Panc1 (cell line): ENCODE measurements at regions not wholly inside any gene's neighbourhood (a gene's known extent, or its start where the extent isn't known, plus 50 kb on each side); places are given as distances from the start of the nearest gene placed in this dataset.

Source experiments
- ATAC-seq: fragments of 200-7000 bp; cut with Tn5 transposase; 2 replicates; pipeline ENCODE4 v1.9.1; 2020; ENCODE audit warnings: mild to moderate bottlenecking, moderate library complexity
- BruUV-seq: library from RNA; stranded (reverse); fragments of 400-500 nt; replicated peaks from 2 replicates; lab custom pipeline; 2021; lab: Mats Ljungman, UMichigan
- CTCF ChIA-PET: fragments of 300-600 bp; sonication (Branson Sonifier 250); formaldehyde crosslinking; loops from one replicate; lab custom pipeline; 2022; ENCODE audit warnings: antibody characterized with exemption; lab: Charles Lee
- POLR2A ChIA-PET: fragments of 300-600 bp; sonication (Branson Sonifier 250); formaldehyde crosslinking; loops from one replicate; lab custom pipeline; 2022; ENCODE audit warnings: antibody characterized with exemption; lab: Charles Lee
- DNase-seq: peaks from one replicate; pipeline ENCODE4 v3.0.0-alpha.2; 2010; ENCODE audit warnings: low read depth, low spot score
- H3K27ac ChIP-seq: 2 replicates; pipeline ENCODE4 v1.5.1; 2011; ENCODE audit warnings: mild to moderate bottlenecking, low read length, inconsistent platforms
- H3K27me3 ChIP-seq: fragments of 200-500 bp; sonication (Bioruptor generic); 2 replicates; pipeline ENCODE4 v1.6.0; 2014; ENCODE audit warnings: low read length, inconsistent platforms; ENCODE audit not compliant: control insufficient read depth, insufficient read depth
- H3K36me3 ChIP-seq: fragments of 200-500 bp; sonication (Bioruptor generic); 2 replicates; pipeline ENCODE4 v1.5.1; 2014; ENCODE audit warnings: inconsistent platforms, mild to moderate bottlenecking, low read length, moderate library complexity; ENCODE audit not compliant: control insufficient read depth, insufficient read depth
- H3K4me1 ChIP-seq: 2 replicates; pipeline ENCODE4 v1.5.1; 2011; ENCODE audit warnings: inconsistent platforms, mild to moderate bottlenecking, low read length, moderate library complexity; ENCODE audit not compliant: control insufficient read depth, insufficient read depth
- H3K4me3 ChIP-seq, 2 experiments: 2 replicates each; pipeline ENCODE4 v1.5.1; 2011 to 2012; ENCODE audit warnings: low read depth in 2 of 2, low read length in 2 of 2, mild to moderate bottlenecking in 2 of 2, inconsistent platforms in 1 of 2, moderate library complexity in 1 of 2
- H3K9me3 ChIP-seq: fragments of 200-500 bp; sonication (Bioruptor generic); 2 replicates; pipeline ENCODE4 v1.5.1; 2014; ENCODE audit warnings: low read depth, mild to moderate bottlenecking, inconsistent platforms, low read length, moderate library complexity; ENCODE audit not compliant: control insufficient read depth, insufficient read depth
- CTCF ChIP-seq: fragments of 450-650 bp; IDR thresholded peaks from 2 replicates; pipeline ENCODE4 v1.5.1; 2017; ENCODE audit warnings: mild to moderate bottlenecking
- POLR2AphosphoS5 ChIP-seq: IDR thresholded peaks from 2 replicates; pipeline ENCODE4 v1.6.1; 2012; ENCODE audit warnings: mild to moderate bottlenecking, low read depth, low read length, moderate library complexity
- REST ChIP-seq, 2 experiments: IDR thresholded peaks; 2 replicates each; pipeline ENCODE4 v1.6.1; 2011 to 2012; ENCODE audit warnings: low read depth in 2 of 2, control low read depth in 1 of 2, low read length in 1 of 2, mild to moderate bottlenecking in 1 of 2, moderate library complexity in 1 of 2; ENCODE audit not compliant: insufficient read depth in 1 of 2
- SIN3A ChIP-seq: IDR thresholded peaks from 2 replicates; pipeline ENCODE4 v1.6.1; 2012; ENCODE audit warnings: low read depth, mild to moderate bottlenecking, low read length, moderate library complexity, borderline replicate concordance; ENCODE audit not compliant: insufficient read depth
- TCF7L2 ChIP-seq: IDR thresholded peaks from 2 replicates; pipeline ENCODE4 v1.6.1; 2011; ENCODE audit warnings: mild to moderate bottlenecking, low read depth, low read length, inconsistent platforms
- in situ Hi-C: cut with HindIII; loops from 2 replicates; pipeline ENCODE4 v1.10.0; 2016; ENCODE audit warnings: low sequenced_read_pairs, low pct_unique_long_range_greater_than_20kb
- intact Hi-C: fragments of 100-400 bp; cut with micrococcal nuclease; formaldehyde crosslinking; loops from one replicate; pipeline ENCODE4 v1.10.0; 2022; ENCODE audit not compliant: unreplicated experiment

- no TSS peak for BruUV-seq
- H3K4me3 ChIP-seq: no peak overlapping the region
- H3K27me3 ChIP-seq: no peaks in the 10 kb centered on the region
- ChIA-PET CTCF (no interaction called here), POLR2A (no interaction called here)
- H3K4me1 ChIP-seq: no peaks in the 10 kb centered on the region
- DNase-seq (no peak), ATAC-seq (no peak)
- TF ChIP-seq CTCF: no peak
- no peak for TF ChIP-seq POLR2AphosphoS5
- no peak for TF ChIP-seq SIN3A
- TF ChIP-seq TCF7L2: no peak
- TF ChIP-seq REST (IDR thresholded peaks at IDR 0.05; ENCODE audit: insufficient read depth in 1 of 2, low read depth in 2 of 2, low read length in 1 of 2): no peak
- H3K9me3 ChIP-seq: no peaks in the 10 kb centered on the region
- intact Hi-C loops (no loop called here), in situ Hi-C loops (no loop called here)
- no peaks in the 10 kb centered on the region for H3K36me3 ChIP-seq
- H3K27ac ChIP-seq: no peak overlapping the region
Observed at GRCh38 chr21:14825514-14825974, 239.3 kb downstream of the NRIP1 start.

GRCh38 chr21:14824126-14824525, 240.7 kb downstream of the NRIP1 start:
- ChIA-PET CTCF (no interaction called here), POLR2A (no interaction called here)
- Histone ChIP-seq H3K36me3 (no peaks in the 10 kb centered on the region), H3K9me3 (no peaks in the 10 kb centered on the region), H3K4me1 (no peaks in the 10 kb centered on the region), H3K27me3 (no peaks in the 10 kb centered on the region), H3K4me3 (no peak overlapping the region), H3K27ac (no peak overlapping the region)
- TF ChIP-seq POLR2AphosphoS5: no peak
- TF ChIP-seq REST (IDR thresholded peaks at IDR 0.05; ENCODE audit: insufficient read depth in 1 of 2, low read depth in 2 of 2, low read length in 1 of 2): no peak
- no peak for TF ChIP-seq CTCF
- no peak for TF ChIP-seq SIN3A
- TF ChIP-seq TCF7L2: no peak
- BruUV-seq: no TSS peak
- ATAC-seq: no peak
- intact Hi-C loops (no loop called here), in situ Hi-C loops (no loop called here)
- DNase-seq: no peak
